Neuronal stem cell (in vitro differentiated cells): ENCODE measurements at regions not wholly inside any gene's neighbourhood (a gene's known extent, or its start where the extent isn't known, plus 50 kb on each side); places are given as distances from the start of the nearest gene placed in this dataset.
"Not testable (repeated sequence)": the region's sequence is repeated elsewhere in the genome, so short reads cannot be mapped to it uniquely, and the experiment has no call there.

Experiments used
- DNase-seq: peaks from one replicate; pipeline ENCODE4 v3.0.0-alpha.2; 2013; ENCODE audit warnings: low spot score
- H2AFZ ChIP-seq: one replicate; pipeline ENCODE4 v1.6.1; 2013; ENCODE audit warnings: mild to moderate bottlenecking, low read length, inconsistent platforms
- H2AK5ac ChIP-seq: 2 replicates; pipeline ENCODE4 v1.6.1; 2013; ENCODE audit warnings: low read depth, mild to moderate bottlenecking, inconsistent platforms, low read length, moderate library complexity, mixed read lengths
- H2BK120ac ChIP-seq: 2 replicates; pipeline ENCODE4 v1.6.1; 2013; ENCODE audit warnings: low read depth, mild to moderate bottlenecking, inconsistent platforms, low read length, moderate library complexity, mixed read lengths
- H2BK12ac ChIP-seq: one replicate; pipeline ENCODE4 v1.6.1; 2013; ENCODE audit warnings: low read length, inconsistent platforms
- H2BK15ac ChIP-seq: 2 replicates; pipeline ENCODE4 v1.6.1; 2013; ENCODE audit warnings: mild to moderate bottlenecking, low read length, inconsistent platforms, mixed read lengths
- H2BK5ac ChIP-seq: one replicate; pipeline ENCODE4 v1.6.1; 2013; ENCODE audit warnings: inconsistent platforms, mild to moderate bottlenecking, low read length, moderate library complexity
- H3K14ac ChIP-seq: one replicate; pipeline ENCODE4 v1.6.1; 2013; ENCODE audit warnings: low read length, inconsistent platforms
- H3K18ac ChIP-seq: 2 replicates; pipeline ENCODE4 v1.6.1; 2013; ENCODE audit warnings: low read length, inconsistent platforms
- H3K23ac ChIP-seq: 2 replicates; pipeline ENCODE4 v1.6.1; 2013; ENCODE audit warnings: low read depth, mild to moderate bottlenecking, mixed read lengths, low read length, inconsistent platforms; ENCODE audit not compliant: poor library complexity
- H3K27ac ChIP-seq: replicated peaks from 3 replicates; pipeline ENCODE4 v1.5.1; 2013; ENCODE audit warnings: low read length, inconsistent platforms
- H3K27me3 ChIP-seq, 3 experiments: 2 replicates each; pipeline ENCODE4 v1.6.1; 2013; ENCODE audit warnings: low read length in 3 of 3, mild to moderate bottlenecking in 2 of 3, inconsistent platforms in 1 of 3, low read depth in 1 of 3, mixed read lengths in 1 of 3, moderate library complexity in 1 of 3; ENCODE audit not compliant: control insufficient read depth in 3 of 3, insufficient read depth in 3 of 3
- H3K36me3 ChIP-seq, 2 donors: replicated peaks in 1 of 2; 2 replicates each; pipeline ENCODE4 v1.6.1; 2013; ENCODE audit warnings: low read length in 2 of 2; ENCODE audit not compliant: control insufficient read depth in 2 of 2, insufficient read depth in 2 of 2
- H3K4ac ChIP-seq: 2 replicates; pipeline ENCODE4 v1.6.1; 2013; ENCODE audit warnings: inconsistent platforms, mild to moderate bottlenecking, low read length, moderate library complexity
- H3K4me1 ChIP-seq, 2 donors: 1 replicate in 1 of 2; 2 replicates in 1 of 2; pipeline ENCODE4 v1.6.1; 2013; ENCODE audit warnings: low read length in 2 of 2, low read depth in 1 of 2; ENCODE audit not compliant: control insufficient read depth in 2 of 2, insufficient read depth in 1 of 2
- H3K4me2 ChIP-seq: one replicate; pipeline ENCODE4 v1.6.1; 2013; ENCODE audit warnings: mild to moderate bottlenecking, low read length, inconsistent platforms; ENCODE audit not compliant: insufficient read depth, poor library complexity, severe bottlenecking
- H3K4me3 ChIP-seq, 2 donors: 2 replicates each; pipeline ENCODE4 v1.5.1; 2013; ENCODE audit warnings: low read length in 2 of 2, mild to moderate bottlenecking in 2 of 2, inconsistent platforms in 1 of 2, moderate library complexity in 1 of 2
- H3K79me1 ChIP-seq: one replicate; pipeline ENCODE4 v1.6.1; 2013; ENCODE audit warnings: low read depth, mild to moderate bottlenecking, inconsistent platforms, low read length, moderate library complexity
- H3K9ac ChIP-seq: one replicate; pipeline ENCODE4 v1.6.1; 2013; ENCODE audit warnings: mild to moderate bottlenecking, low read depth, low read length, inconsistent platforms; ENCODE audit not compliant: poor library complexity
- H3K9me3 ChIP-seq, 2 donors: replicated peaks in 1 of 2; 2 replicates each; pipeline versions ENCODE3 to v1.6.1; 2013; ENCODE audit warnings: low read length in 2 of 2, mild to moderate bottlenecking in 2 of 2, inconsistent platforms in 1 of 2, low read depth in 1 of 2, mixed read lengths in 1 of 2, moderate library complexity in 1 of 2; ENCODE audit not compliant: control insufficient read depth in 2 of 2, insufficient read depth in 1 of 2
- H4K8ac ChIP-seq: one replicate; pipeline ENCODE4 v1.6.1; 2013; ENCODE audit warnings: low read depth, mild to moderate bottlenecking, inconsistent platforms, low read length, moderate library complexity
- H4K91ac ChIP-seq: one replicate; pipeline ENCODE4 v1.6.1; 2013; ENCODE audit warnings: low read length, low read depth, mild to moderate bottlenecking, inconsistent platforms; ENCODE audit not compliant: poor library complexity
- WGBS, 2 donors: extraction: QIAGEN DNeasy Blood & Tissue Kit; methylation state at CpG; one replicate each; pipeline ENCODE4 v1.1.7; 2013; ENCODE audit warnings: missing lambda C conversion rate in 2 of 2, mixed read lengths in 1 of 2; ENCODE audit not compliant: insufficient read length in 2 of 2, insufficient replicate concordance in 1 of 2; ENCODE audit errors: extremely low coverage in 2 of 2; 5-methylcytosine and 5-hydroxymethylcytosine counted together

DNA sequence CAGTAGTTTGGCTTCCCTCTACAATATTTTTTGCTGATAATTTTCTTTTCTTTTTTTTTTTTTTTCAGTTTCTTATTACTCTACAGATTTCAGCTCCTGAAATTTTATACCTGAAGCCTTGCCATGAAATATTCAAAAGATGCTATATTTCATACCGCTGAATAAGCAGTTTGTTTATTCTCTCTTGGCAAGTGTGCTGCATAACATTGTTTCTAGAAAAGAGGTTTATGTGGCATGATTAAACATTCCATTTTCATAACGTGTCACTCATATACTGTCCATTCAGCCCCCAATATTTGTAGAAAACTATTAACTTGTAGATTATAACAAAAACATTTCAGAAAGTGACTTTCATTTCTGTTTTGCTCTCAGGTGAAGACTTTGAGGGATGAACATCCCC is 174.4 kb upstream of the NOX3 start:
- no peak overlapping the region for H3K4ac ChIP-seq
- peaks cover 0 to 3% of the 10 kb centered on the region in 2 donors for H3K9me3 ChIP-seq
- no peak overlapping the region for H3K4me3 ChIP-seq
- H3K18ac ChIP-seq = no peak overlapping the region
- no peak overlapping the region for H3K14ac ChIP-seq
- no peak overlapping the region for H2BK12ac ChIP-seq
- H3K27ac ChIP-seq = no peak overlapping the region
- H3K79me1 ChIP-seq = no peaks in the 10 kb centered on the region
- no peak overlapping the region for H2BK120ac ChIP-seq
- no peak overlapping the region for H3K9ac ChIP-seq
- no peak overlapping the region for H2AK5ac ChIP-seq
- H2BK15ac ChIP-seq = no peak overlapping the region
- H3K36me3 ChIP-seq = peaks cover 0 to 2% of the 10 kb centered on the region in 2 donors
- H3K27me3 ChIP-seq = peaks cover 0 to 3% (median 0%) of the 10 kb centered on the region in 3 experiments
- H3K23ac ChIP-seq = no peak overlapping the region
- H4K8ac ChIP-seq = no peak overlapping the region
- no CpG with 5 or more reads among the region's 2 CpGs for whole genome bisulfite sequencing, 2 donors
- no peak overlapping the region for H2AFZ ChIP-seq
- no peak overlapping the region for H2BK5ac ChIP-seq
- H4K91ac ChIP-seq = no peak overlapping the region
- DNase-seq = no peak
- H3K4me2 ChIP-seq = no peak overlapping the region
- H3K4me1 ChIP-seq = peaks cover 0 to 2% of the 10 kb centered on the region in 2 donors

DNA sequence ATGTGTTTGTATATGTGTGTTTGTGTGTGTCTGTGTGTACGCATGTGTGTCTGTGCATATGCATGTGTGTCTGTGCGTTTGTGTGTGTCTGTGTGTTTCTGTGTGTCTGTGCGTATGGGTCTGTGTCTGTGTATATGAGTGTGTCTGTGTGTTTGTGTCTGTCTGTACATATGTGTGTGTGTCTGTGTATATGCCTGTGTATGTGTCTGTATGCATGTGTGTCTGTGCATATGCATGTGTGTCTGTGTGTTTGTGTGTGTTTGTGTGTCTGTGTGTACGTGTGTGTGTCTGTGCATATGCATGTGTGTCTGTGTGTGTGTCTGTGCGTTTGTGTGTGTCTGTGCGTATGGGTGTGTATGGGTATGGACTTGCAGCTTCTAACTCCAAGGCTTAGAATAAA is 174.0 kb upstream of the NOX3 start:
- Histone ChIP-seq H2BK15ac (no peak overlapping the region), H2BK5ac (no peak overlapping the region)
- no peak for DNase-seq

DNA sequence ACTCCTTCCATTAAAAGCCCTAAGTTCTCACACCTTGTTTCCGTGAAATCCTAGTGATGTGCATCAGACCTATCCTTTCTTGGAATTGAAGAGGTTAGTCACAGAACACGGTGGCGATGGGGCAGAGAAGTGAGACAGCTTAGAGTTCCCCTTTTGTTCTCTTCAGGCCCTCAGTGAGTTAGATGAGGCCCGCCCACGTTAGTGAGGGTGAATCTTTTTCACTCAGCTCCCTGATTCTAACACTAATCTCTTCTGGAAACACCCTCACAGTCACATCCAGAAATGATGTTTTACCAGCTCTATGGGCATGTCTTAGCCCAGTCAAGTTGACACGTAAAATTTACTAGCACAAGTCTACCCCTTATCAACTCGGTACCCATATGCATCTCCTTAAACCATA is 172.7 kb upstream of the NOX3 start:
- no peak overlapping the region for H3K14ac ChIP-seq
- H3K4me2 ChIP-seq = no peak overlapping the region
- no peak overlapping the region for H3K27ac ChIP-seq
- no peak for DNase-seq
- no peak overlapping the region for H4K8ac ChIP-seq
- peaks cover 0 to 3% of the 10 kb centered on the region in 2 donors for H3K9me3 ChIP-seq
- no peak overlapping the region for H2BK5ac ChIP-seq
- H4K91ac ChIP-seq = no peak overlapping the region
- no peak overlapping the region for H2BK15ac ChIP-seq
- H3K4me1 ChIP-seq = peaks cover 0 to 2% of the 10 kb centered on the region in 2 donors
- WGBS, 2 donors = no CpG with 5 or more reads among the region's 7 CpGs
- H3K23ac ChIP-seq = no peak overlapping the region
- H3K4me3 ChIP-seq = no peak overlapping the region
- no peak overlapping the region for H2BK12ac ChIP-seq
- H2BK120ac ChIP-seq = no peak overlapping the region
- H3K79me1 ChIP-seq = no peaks in the 10 kb centered on the region
- H3K36me3 ChIP-seq = peaks cover 0 to 2% of the 10 kb centered on the region in 2 donors
- no peak overlapping the region for H3K9ac ChIP-seq
- peaks cover 0 to 3% (median 0%) of the 10 kb centered on the region in 3 experiments for H3K27me3 ChIP-seq
- H3K18ac ChIP-seq = no peak overlapping the region
- no peak overlapping the region for H2AK5ac ChIP-seq
- no peak overlapping the region for H3K4ac ChIP-seq
- H2AFZ ChIP-seq = no peak overlapping the region

More for the DNA sequence above, 174.0 kb upstream of the NOX3 start:
- Histone ChIP-seq H2AFZ (no peak overlapping the region), H4K91ac (peak overlapping the region; percentile 22), H3K79me1 (no peaks in the 10 kb centered on the region), H2AK5ac (no peak overlapping the region), H2BK12ac (no peak overlapping the region), H3K4me1 (peaks cover 0 to 2% of the 10 kb centered on the region in 2 donors), H3K27me3 (peaks cover 0 to 3% (median 0%) of the 10 kb centered on the region in 3 experiments), H3K27ac (no peak overlapping the region), H3K9me3 (peaks cover 0 to 3% of the 10 kb centered on the region in 2 donors), H3K9ac (peak overlapping the region; percentile 72), H3K36me3 (peaks cover 0 to 2% of the 10 kb centered on the region in 2 donors), H3K14ac (peak overlapping the region; percentile 22), H4K8ac (peak overlapping the region; percentile 50), H3K18ac (no peak overlapping the region), H3K4me3 (peak overlapping the region in 1 of 2 donors; percentile 55), H3K23ac (no peak overlapping the region), H3K4ac (peak overlapping the region; percentile 17), H3K4me2 (no peak overlapping the region), H2BK120ac (no peak overlapping the region)
- no CpG with 5 or more reads among the region's 6 CpGs for WGBS, 2 donors

DNA sequence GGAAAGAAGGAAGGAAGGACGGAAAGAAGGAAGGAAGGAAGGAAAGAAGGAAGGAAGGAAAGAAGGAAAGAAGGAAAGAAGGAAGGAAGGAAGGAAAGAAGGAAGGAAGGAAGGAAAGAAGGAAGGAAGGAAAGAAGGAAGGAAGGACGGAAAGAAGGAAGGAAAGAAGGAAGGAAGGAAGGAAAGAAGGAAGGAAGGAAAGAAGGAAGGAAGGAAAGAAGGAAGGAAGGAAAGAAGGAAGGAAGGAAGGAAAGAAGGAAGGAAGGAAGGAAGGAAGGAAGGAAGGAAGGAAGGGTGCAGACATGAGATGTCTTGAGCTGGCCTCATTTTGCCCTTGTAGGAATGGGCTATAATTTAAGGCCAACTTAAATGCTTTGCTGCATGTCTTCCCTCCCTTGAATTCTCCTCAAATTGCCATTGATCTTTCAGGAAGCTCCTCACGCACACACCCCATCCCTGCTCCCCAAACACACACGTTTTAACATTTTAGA is 172.1 kb upstream of the NOX3 start:
- not testable (repeated sequence) for H3K4me1 ChIP-seq, H3K27ac ChIP-seq, H3K4me2 ChIP-seq, H2BK15ac ChIP-seq, H2BK12ac ChIP-seq, H2AK5ac ChIP-seq, H3K4me3 ChIP-seq, H2BK5ac ChIP-seq, H3K9ac ChIP-seq, H3K14ac ChIP-seq, H3K23ac ChIP-seq, H4K91ac ChIP-seq, H2AFZ ChIP-seq, H3K18ac ChIP-seq, H4K8ac ChIP-seq, H2BK120ac ChIP-seq, H3K27me3 ChIP-seq, H3K9me3 ChIP-seq, H3K4ac ChIP-seq, H3K36me3 ChIP-seq, DNase-seq, H3K79me1 ChIP-seq
- WGBS, 2 donors = no CpG with 5 or more reads among the region's 4 CpGs
